Vagina (tissue), 2 donors: ENCODE measurements at regions not wholly inside any gene's neighbourhood (a gene's known extent, or its start where the extent isn't known, plus 50 kb on each side); places are given as distances from the start of the nearest gene placed in this dataset.

ENCODE experiments used
- DNase-seq, 2 donors: peaks; one replicate each; pipeline ENCODE4 v3.0.0-alpha.2; 2017; ENCODE audit errors: extremely low spot score in 2 of 2
- H3K27ac ChIP-seq: fragments of 200-600 bp; sonication (generic); one replicate; pipeline ENCODE4 v1.5.1; 2019
- H3K27me3 ChIP-seq: fragments of 200-600 bp; sonication (generic); one replicate; pipeline ENCODE4 v1.5.1; 2019
- H3K36me3 ChIP-seq, 2 donors: fragments of 200-600 bp; sonication (generic); one replicate each; pipeline ENCODE4 v1.5.1; 2017 to 2019
- H3K4me1 ChIP-seq: fragments of 200-600 bp; sonication (generic); one replicate; pipeline ENCODE4 v1.5.1; 2019
- H3K4me3 ChIP-seq, 2 donors: fragments of 200-600 bp; sonication (generic); 1 replicate in 1 of 2; 2 replicates in 1 of 2; pipeline ENCODE4 v1.5.1; 2016 to 2019
- H3K9me3 ChIP-seq: fragments of 200-600 bp; sonication (generic); one replicate; pipeline ENCODE4 v1.5.1; 2019
- POLR2A ChIP-seq, 2 donors: fragments of 450-650 bp; IDR thresholded peaks; one replicate each; pipeline ENCODE4 v1.6.1; 2017; ENCODE audit warnings: antibody characterized with exemption in 2 of 2, mild to moderate bottlenecking in 2 of 2, moderate library complexity in 2 of 2
- POLR2AphosphoS5 ChIP-seq, 2 donors: sonication (generic); formaldehyde crosslinking; IDR thresholded peaks; one replicate each; pipeline ENCODE4 v1.9.0; 2017; ENCODE audit warnings: antibody characterized with exemption in 2 of 2, mild to moderate bottlenecking in 2 of 2, low read depth in 1 of 2; ENCODE audit not compliant: insufficient read depth in 1 of 2
- intact Hi-C: fragments of 100-400 bp; cut with DNase I; formaldehyde crosslinking; loops from one replicate; pipeline ENCODE4 v1.15.1; 2023
- TF ChIP-seq, protein P1 (sequence below), 3 experiments: fragments of 450-650 bp in 2 of 3; fragments of 200-600 bp in 1 of 3; sonication (generic) in 1 of 3; IDR thresholded peaks; one replicate each; pipeline ENCODE4 v1.5.1; 2017 to 2019; ENCODE audit warnings: antibody characterized with exemption in 3 of 3, mild to moderate bottlenecking in 2 of 3, moderate library complexity in 2 of 3

DNA sequence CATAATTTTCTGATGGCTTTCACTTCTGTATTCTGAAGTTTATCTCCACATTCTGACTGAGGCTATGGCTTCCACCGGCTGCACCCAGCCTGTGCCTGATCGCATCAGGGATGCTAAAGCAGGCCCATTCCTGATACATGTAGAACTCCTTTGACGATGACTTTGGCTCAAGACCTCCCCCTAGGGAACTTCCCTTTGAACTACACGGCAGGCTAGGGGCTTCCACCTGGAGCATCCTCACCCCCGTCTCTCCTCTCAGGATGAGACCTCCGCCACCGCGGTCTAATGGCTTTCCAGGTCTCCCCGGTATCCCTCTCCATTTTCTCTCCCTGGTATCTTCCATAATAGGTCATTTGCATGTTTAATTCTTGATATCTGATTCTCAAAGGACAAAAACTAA is 214.9 kb upstream of the CHST9 start:
- Histone ChIP-seq H3K4me3 (no peak overlapping the region), H3K4me1 (peaks cover 4% of the 10 kb centered on the region), H3K36me3 (no peaks in the 10 kb centered on the region), H3K9me3 (no peaks in the 10 kb centered on the region), H3K27ac (no peak overlapping the region), H3K27me3 (no peaks in the 10 kb centered on the region)
- no peak for DNase-seq
- intact Hi-C loops = no loop called here
- TF ChIP-seq POLR2AphosphoS5 (IDR thresholded peaks at IDR 0.05; ENCODE audit: insufficient read depth in 1 of 2, low read depth in 1 of 2) = no peak
- TF ChIP-seq POLR2A (IDR thresholded peaks at IDR 0.05) = no peak
- TF ChIP-seq, protein P1, sequence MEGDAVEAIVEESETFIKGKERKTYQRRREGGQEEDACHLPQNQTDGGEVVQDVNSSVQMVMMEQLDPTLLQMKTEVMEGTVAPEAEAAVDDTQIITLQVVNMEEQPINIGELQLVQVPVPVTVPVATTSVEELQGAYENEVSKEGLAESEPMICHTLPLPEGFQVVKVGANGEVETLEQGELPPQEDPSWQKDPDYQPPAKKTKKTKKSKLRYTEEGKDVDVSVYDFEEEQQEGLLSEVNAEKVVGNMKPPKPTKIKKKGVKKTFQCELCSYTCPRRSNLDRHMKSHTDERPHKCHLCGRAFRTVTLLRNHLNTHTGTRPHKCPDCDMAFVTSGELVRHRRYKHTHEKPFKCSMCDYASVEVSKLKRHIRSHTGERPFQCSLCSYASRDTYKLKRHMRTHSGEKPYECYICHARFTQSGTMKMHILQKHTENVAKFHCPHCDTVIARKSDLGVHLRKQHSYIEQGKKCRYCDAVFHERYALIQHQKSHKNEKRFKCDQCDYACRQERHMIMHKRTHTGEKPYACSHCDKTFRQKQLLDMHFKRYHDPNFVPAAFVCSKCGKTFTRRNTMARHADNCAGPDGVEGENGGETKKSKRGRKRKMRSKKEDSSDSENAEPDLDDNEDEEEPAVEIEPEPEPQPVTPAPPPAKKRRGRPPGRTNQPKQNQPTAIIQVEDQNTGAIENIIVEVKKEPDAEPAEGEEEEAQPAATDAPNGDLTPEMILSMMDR (IDR thresholded peaks at IDR 0.05) = no peak

DNA sequence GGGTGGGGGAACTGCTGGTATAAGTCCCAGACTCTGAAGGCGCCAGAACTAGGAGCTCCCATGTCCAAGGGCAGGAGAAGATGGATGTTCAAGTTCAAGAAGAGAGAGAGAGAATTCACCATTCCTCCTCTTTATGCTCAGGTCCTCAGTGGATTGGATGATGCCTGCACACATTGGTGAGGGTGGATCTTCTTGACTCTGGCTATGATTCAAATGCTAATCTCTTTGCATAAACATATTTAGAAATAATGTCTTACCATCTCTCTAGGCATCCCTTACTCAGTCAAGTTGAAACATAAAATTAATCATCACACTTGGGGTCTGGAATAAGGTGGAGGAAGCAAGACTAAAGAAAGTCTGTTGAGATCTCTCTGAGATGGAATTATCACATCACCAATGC is 210.6 kb upstream of the CHST9 start:
- no peaks in the 10 kb centered on the region for H3K27me3 ChIP-seq
- intact Hi-C loops = no loop called here
- H3K27ac ChIP-seq = no peak overlapping the region
- no peaks in the 10 kb centered on the region for H3K36me3 ChIP-seq
- no peak for DNase-seq
- no peaks in the 10 kb centered on the region for H3K9me3 ChIP-seq
- H3K4me1 ChIP-seq = peaks cover 4% of the 10 kb centered on the region
- H3K4me3 ChIP-seq = no peak overlapping the region
- TF ChIP-seq, protein P1 (IDR thresholded peaks at IDR 0.05) = no peak
- TF ChIP-seq POLR2A (IDR thresholded peaks at IDR 0.05) (no peak), POLR2AphosphoS5 (IDR thresholded peaks at IDR 0.05; ENCODE audit: insufficient read depth in 1 of 2, low read depth in 1 of 2) (no peak)

DNA sequence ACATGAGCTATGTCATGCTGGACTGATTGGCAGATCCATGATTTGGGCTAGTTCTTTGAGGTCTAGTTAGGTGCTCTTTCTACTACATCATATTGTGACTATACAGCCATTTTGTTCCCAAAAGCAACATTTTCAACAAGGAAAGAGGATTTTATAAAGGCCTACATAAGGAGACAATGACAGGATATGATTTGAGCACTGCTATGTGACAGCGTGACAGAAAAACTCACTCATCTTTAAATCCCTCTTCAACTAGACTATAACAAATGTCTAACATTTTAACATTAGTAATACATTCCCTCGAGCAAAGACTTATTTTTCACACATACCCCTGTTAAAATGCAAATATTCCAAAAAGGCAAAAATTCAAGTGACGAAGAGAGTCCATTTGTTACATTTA is 209.6 kb upstream of the CHST9 start:
- H3K9me3 ChIP-seq = no peaks in the 10 kb centered on the region
- TF ChIP-seq POLR2AphosphoS5 (IDR thresholded peaks at IDR 0.05; ENCODE audit: insufficient read depth in 1 of 2, low read depth in 1 of 2) (no peak), POLR2A (IDR thresholded peaks at IDR 0.05) (no peak)
- TF ChIP-seq, protein P1 (IDR thresholded peaks at IDR 0.05) = no peak
- no peaks in the 10 kb centered on the region for H3K27me3 ChIP-seq
- intact Hi-C loops = no loop called here
- H3K4me1 ChIP-seq = peaks cover 4% of the 10 kb centered on the region
- H3K4me3 ChIP-seq = no peak overlapping the region
- DNase-seq = no peak
- no peak overlapping the region for H3K27ac ChIP-seq
- no peaks in the 10 kb centered on the region for H3K36me3 ChIP-seq

DNA sequence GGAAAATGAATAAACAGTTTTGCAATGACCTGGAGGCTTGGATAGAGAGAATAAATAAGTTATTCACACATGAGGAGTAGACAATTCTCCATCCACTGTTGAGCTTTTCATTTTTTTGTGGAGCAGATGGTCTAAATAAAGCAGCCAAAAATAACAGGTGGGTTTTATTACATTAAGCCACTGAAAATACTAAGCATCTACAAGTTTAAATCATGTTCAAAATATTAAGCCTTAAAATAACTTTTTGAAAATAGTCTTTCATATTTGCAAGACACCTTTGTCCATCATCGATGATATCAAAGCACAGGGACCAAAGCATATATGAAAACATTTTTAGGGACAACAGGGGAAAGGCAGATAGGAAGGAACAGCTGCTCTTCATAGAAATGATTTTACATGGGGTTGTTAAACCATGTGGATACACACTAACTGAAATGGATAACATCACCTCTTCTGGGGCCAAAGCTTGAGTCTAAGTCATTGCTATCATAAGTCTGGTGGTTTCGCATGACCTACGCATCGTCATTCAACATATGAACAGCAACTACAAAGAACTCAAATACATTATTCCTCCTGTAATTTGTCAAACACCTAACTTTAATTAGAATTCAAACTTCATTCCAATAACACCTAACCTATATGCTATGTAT is 197.6 kb upstream of the CHST9 start:
- no peak overlapping the region for H3K4me3 ChIP-seq
- no peak for TF ChIP-seq POLR2A (IDR thresholded peaks at IDR 0.05)
- H3K9me3 ChIP-seq = no peaks in the 10 kb centered on the region
- intact Hi-C loops = no loop called here
- H3K4me1 ChIP-seq = no peaks in the 10 kb centered on the region
- H3K27me3 ChIP-seq = no peaks in the 10 kb centered on the region
- no peaks in the 10 kb centered on the region for H3K36me3 ChIP-seq
- no peak overlapping the region for H3K27ac ChIP-seq
- DNase-seq = no peak

DNA sequence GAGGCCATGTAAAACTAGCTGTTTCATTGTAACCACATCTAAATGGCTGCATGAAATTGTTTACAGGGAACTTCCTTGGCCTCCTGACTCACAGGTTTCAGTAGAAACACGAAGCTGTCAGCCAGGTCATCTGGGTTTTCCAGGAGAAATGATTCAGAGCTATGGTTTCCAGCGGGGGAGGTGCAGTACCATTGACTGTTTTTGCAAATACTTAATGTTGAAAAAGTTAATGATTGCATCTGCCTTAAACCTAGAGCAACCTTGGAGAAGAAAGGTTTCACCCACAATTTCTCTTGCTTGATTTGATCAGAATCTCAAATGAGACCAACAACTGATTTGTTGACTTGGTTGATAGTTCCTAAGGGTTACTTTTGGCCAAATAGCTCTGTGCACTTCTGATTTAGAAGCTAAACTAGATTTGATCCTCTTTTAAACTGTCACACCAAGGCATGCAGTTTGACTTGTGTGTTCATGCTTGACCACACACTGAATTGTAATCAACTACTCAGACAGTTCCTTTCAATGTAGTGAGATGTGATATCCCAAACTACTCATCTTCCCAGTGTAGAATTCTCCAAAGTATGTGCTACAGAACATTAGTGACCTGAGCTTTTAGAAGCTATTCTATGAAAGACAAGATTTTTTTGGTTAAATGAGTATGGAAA is 193.5 kb upstream of the CHST9 start:
- Histone ChIP-seq H3K9me3 (no peaks in the 10 kb centered on the region), H3K36me3 (no peaks in the 10 kb centered on the region), H3K27me3 (no peaks in the 10 kb centered on the region), H3K4me1 (no peaks in the 10 kb centered on the region), H3K27ac (no peak overlapping the region), H3K4me3 (no peak overlapping the region)
- intact Hi-C loops = no loop called here
- no peak for DNase-seq
- no peak for TF ChIP-seq POLR2AphosphoS5 (IDR thresholded peaks at IDR 0.05; ENCODE audit: insufficient read depth in 1 of 2, low read depth in 1 of 2)

DNA sequence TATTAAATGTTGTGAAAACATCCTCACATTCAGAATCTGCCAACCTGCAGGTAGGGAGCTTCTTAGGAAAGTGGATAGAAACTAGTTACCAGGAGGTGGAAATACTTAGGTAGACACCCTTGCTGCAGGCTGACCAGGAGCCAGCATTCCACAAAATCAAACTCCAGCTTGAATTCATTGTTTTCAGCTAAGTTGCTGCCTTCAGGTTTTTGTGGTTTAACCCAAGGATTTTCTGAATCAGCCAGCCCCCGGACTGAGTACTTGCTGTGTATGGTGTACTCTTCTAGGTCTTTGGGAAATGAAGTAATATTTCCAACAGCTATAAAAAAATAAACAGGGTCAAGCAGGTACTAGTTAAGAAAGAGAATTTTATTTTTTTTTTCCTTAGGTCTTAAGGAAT is 192.1 kb upstream of the CHST9 start:
- H3K36me3 ChIP-seq = no peaks in the 10 kb centered on the region
- H3K27me3 ChIP-seq = no peaks in the 10 kb centered on the region
- TF ChIP-seq, protein P1 (IDR thresholded peaks at IDR 0.05) = no peak
- no peak for TF ChIP-seq POLR2A (IDR thresholded peaks at IDR 0.05)
- no peak for TF ChIP-seq POLR2AphosphoS5 (IDR thresholded peaks at IDR 0.05; ENCODE audit: insufficient read depth in 1 of 2, low read depth in 1 of 2)
- H3K4me1 ChIP-seq = no peaks in the 10 kb centered on the region
- no peak overlapping the region for H3K27ac ChIP-seq
- H3K9me3 ChIP-seq = no peaks in the 10 kb centered on the region
- intact Hi-C loops = no loop called here
- no peak for DNase-seq
- no peak overlapping the region for H3K4me3 ChIP-seq
